ENCODE measurements at regions not wholly inside any gene's neighbourhood (a gene's known extent, or its start where the extent isn't known, plus 50 kb on each side); places are given as distances from the start of the nearest gene placed in this dataset.
"Not testable (repeated sequence)": the region's sequence is repeated elsewhere in the genome, so short reads cannot be mapped to it uniquely, and the experiment has no call there.

- H3K4me3 Mint-ChIP-seq = no peak overlapping the region
- H3K27me3 Mint-ChIP-seq (ENCODE audit: low read depth) = no peaks in the 10 kb centered on the region
- no peak for TF ChIP-seq CTCF (IDR thresholded peaks at IDR 0.05; ENCODE audit: unreplicated experiment)
- no peak for DNase-seq (ENCODE audit: low spot score in 2 of 2, unreplicated experiment in 2 of 2)
- H3K36me3 Mint-ChIP-seq = no peaks in the 10 kb centered on the region
- no peak overlapping the region for H3K27ac Mint-ChIP-seq
- peaks cover 38% of the 10 kb centered on the region for H3K4me1 Mint-ChIP-seq
- H3K9me3 Mint-ChIP-seq = peaks cover 5% of the 10 kb centered on the region
Measured at GRCh38 chr12:88893801-88894200, 313.5 kb upstream of the KITLG start.

DNA sequence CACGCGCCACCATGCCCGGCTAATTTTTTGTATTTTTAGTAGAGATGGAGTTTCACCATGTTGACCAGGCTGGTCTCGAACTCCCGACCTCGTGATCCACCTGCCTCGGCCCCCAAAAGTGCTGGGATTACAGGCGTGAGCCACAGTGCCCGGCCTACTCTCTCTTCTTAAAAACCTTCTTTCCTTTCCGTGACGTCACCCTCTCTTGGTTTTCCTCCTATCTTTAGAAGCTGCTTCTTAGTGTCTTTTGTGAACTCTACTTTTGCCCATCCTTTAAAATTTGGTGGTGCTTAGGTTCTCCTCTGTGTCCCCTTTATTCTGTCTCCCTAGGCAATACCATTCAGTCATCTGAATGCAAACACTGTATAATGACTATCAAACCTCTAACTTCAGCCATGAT, 311.2 kb upstream of the KITLG start:
- not testable (repeated sequence) for H3K36me3 Mint-ChIP-seq; H3K9me3 Mint-ChIP-seq; H3K4me3 Mint-ChIP-seq; H3K27ac Mint-ChIP-seq; DNase-seq (ENCODE audit: low spot score in 2 of 2, unreplicated experiment in 2 of 2); H3K27me3 Mint-ChIP-seq (ENCODE audit: low read depth)
- peaks cover 27% of the 10 kb centered on the region for H3K4me1 Mint-ChIP-seq

GRCh38 chr12:88889326-88890110, 309.2 kb upstream of the KITLG start:
- H3K27me3 Mint-ChIP-seq (ENCODE audit: low read depth) = no peaks in the 10 kb centered on the region
- H3K27ac Mint-ChIP-seq = peak overlapping the region; percentile 72
- no peak overlapping the region for H3K4me3 Mint-ChIP-seq
- no peaks in the 10 kb centered on the region for H3K36me3 Mint-ChIP-seq
- no peak for DNase-seq (ENCODE audit: low spot score in 2 of 2, unreplicated experiment in 2 of 2)
- no peak for TF ChIP-seq CTCF (IDR thresholded peaks at IDR 0.05; ENCODE audit: unreplicated experiment)
- peaks cover 8% of the 10 kb centered on the region for H3K9me3 Mint-ChIP-seq
- peaks cover 27% of the 10 kb centered on the region for H3K4me1 Mint-ChIP-seq

DNA sequence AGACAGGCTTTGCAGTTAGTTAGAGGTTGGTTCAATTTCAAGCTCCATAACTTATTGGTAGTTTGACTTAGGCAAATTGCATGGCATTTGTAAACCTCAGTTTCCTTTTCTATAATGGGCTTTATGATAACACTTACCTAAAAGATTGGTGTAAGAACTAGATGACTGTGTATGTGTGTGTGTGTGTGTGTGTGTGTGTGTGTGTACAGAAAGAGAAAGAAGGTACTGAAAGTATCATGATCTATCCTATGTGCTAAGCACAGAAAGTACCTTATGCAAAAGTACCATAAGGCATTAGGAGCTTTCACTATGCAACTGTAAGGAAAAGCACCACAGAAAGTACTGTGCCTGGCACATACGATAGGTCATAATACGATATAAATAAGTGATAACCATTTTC, 304.3 kb upstream of the KITLG start:
- Mint-ChIP-seq H3K9me3 (peaks cover 9% of the 10 kb centered on the region), H3K36me3 (no peaks in the 10 kb centered on the region), H3K27ac (no peak overlapping the region), H3K27me3 (ENCODE audit: low read depth) (no peaks in the 10 kb centered on the region), H3K4me3 (no peak overlapping the region), H3K4me1 (peaks cover 11% of the 10 kb centered on the region)
- DNase-seq (ENCODE audit: low spot score in 2 of 2, unreplicated experiment in 2 of 2) = no peak
- TF ChIP-seq CTCF (IDR thresholded peaks at IDR 0.05; ENCODE audit: unreplicated experiment) = no peak

- no peak overlapping the region for H3K4me3 Mint-ChIP-seq
- no peaks in the 10 kb centered on the region for H3K36me3 Mint-ChIP-seq
- H3K4me1 Mint-ChIP-seq = no peaks in the 10 kb centered on the region
- DNase-seq (ENCODE audit: low spot score in 2 of 2, unreplicated experiment in 2 of 2) = no peak
- no peak overlapping the region for H3K27ac Mint-ChIP-seq
- no peaks in the 10 kb centered on the region for H3K27me3 Mint-ChIP-seq (ENCODE audit: low read depth)
- TF ChIP-seq CTCF (IDR thresholded peaks at IDR 0.05; ENCODE audit: unreplicated experiment) = no peak
- H3K9me3 Mint-ChIP-seq = peaks cover 11% of the 10 kb centered on the region
Measured at GRCh38 chr12:88882662-88883061, 302.4 kb upstream of the KITLG start.

GRCh38 chr12:88880051-88880450, 299.8 kb upstream of the KITLG start:
- Mint-ChIP-seq H3K4me3 (no peak overlapping the region), H3K27me3 (ENCODE audit: low read depth) (no peaks in the 10 kb centered on the region), H3K9me3 (peaks cover 14% of the 10 kb centered on the region), H3K27ac (no peak overlapping the region), H3K36me3 (no peaks in the 10 kb centered on the region), H3K4me1 (no peaks in the 10 kb centered on the region)
- DNase-seq (ENCODE audit: low spot score in 2 of 2, unreplicated experiment in 2 of 2) = no peak
- no peak for TF ChIP-seq CTCF (IDR thresholded peaks at IDR 0.05; ENCODE audit: unreplicated experiment)
